ENCODE measurements at regions not wholly inside any gene's neighbourhood (a gene's known extent, or its start where the extent isn't known, plus 50 kb on each side); places are given as distances from the start of the nearest gene placed in this dataset.

GRCh38 chr12:84741031-84741430 lies 171.6 kb downstream of the SLC6A15 start:
- no peak for DNase-seq (ENCODE audit: low spot score)

GRCh38 chr12:84740602-84741001 lies 172.0 kb downstream of the SLC6A15 start:
- no peak for DNase-seq (ENCODE audit: low spot score)

GRCh38 chr12:84738481-84738972 lies 174.1 kb downstream of the SLC6A15 start:
- DNase-seq (ENCODE audit: low spot score): no peak

DNA sequence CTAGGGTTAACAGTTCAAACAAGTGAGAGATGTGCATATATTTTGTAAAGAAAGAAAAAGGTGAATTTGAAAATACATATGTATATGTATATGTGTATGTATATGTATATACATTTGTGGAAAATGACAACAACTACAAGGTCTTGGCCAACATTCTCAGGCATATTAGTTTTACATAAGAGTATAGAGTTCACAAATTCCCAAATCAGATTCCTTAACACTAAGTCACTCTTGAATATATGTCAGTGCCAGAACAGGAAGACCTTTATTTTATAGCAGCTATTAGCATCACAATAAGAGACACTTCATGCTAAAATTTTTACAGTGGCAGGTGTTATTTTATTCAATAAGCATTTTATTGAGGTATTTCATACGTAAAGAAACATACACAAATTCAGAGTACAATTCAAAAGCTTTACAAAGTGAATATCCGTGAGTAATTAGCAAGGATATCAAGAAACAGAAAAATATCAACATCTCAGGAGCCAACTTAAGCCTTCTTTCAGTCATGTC lies 179.7 kb downstream of the SLC6A15 start:
- DNase-seq (ENCODE audit: low spot score): no peak

DNA sequence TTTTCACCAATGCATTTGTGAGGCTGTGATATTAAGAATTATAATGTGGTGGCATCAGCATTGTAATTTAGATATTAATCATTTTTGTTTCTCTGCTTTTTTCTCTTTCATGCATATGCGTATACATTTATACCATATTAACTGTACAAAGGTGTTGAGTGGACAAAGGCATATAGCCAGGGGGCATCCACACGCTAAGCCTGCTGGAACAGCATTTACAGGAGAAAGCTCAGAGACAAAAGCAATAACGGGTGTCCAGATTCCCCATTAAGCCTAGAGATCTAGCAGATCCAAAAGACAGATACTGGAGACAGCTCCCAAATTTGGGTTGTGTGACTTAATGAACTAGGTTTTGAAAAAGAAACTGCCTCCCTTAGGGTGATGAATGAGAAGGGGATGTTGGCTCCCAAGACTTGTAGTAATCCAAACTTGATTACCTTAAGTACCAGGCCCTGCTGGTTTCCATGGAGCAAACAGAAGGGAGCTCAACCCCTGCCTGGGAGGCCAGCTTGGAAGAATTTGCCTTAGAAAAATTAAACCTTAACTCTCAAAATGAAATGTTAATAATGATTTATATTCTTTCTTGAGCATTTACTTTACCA lies 181.9 kb downstream of the SLC6A15 start:
- DNase-seq (ENCODE audit: low spot score): no peak

GRCh38 chr12:84727961-84728360 lies 184.6 kb downstream of the SLC6A15 start:
- no peak for DNase-seq (ENCODE audit: low spot score)

- no peak for DNase-seq (ENCODE audit: low spot score)
Measured at GRCh38 chr12:84726780-84727179, 185.8 kb downstream of the SLC6A15 start.

GRCh38 chr12:84723988-84724387 lies 188.6 kb downstream of the SLC6A15 start:
- DNase-seq (ENCODE audit: low spot score): no peak

- no peak for DNase-seq (ENCODE audit: low spot score)
Measured at GRCh38 chr12:84719997-84720396, 192.6 kb downstream of the SLC6A15 start.

GRCh38 chr12:84718906-84719305 lies 193.7 kb downstream of the SLC6A15 start:
- no peak for DNase-seq (ENCODE audit: low spot score)

- no peak for DNase-seq (ENCODE audit: low spot score)
Measured at GRCh38 chr12:84712747-84713146, 199.9 kb downstream of the SLC6A15 start.

GRCh38 chr12:84706374-84706773 lies 206.2 kb downstream of the SLC6A15 start:
- DNase-seq (ENCODE audit: low spot score): no peak

- DNase-seq (ENCODE audit: low spot score): no peak
Measured at GRCh38 chr12:84704856-84705255, 207.7 kb downstream of the SLC6A15 start.

DNA sequence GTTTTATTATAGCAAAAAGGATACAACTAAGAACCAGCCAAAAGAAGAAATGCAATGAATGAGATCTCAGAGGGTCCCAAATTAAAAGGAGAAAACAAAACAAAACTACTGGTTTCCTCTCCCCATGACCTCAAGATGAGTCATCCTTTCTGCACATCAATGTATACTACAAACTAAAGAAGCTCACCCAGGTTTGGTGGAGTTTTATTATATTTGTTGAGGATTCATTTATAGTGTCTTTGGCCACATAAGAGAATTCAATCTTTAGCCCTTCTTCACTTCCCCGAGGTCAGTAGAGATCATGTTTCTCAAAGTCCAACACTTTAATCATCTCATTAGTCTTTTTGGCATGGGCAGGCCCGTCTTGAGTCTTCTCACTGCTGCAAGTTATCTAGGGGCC lies 210.6 kb downstream of the SLC6A15 start:
- no peak for DNase-seq (ENCODE audit: low spot score)

DNA sequence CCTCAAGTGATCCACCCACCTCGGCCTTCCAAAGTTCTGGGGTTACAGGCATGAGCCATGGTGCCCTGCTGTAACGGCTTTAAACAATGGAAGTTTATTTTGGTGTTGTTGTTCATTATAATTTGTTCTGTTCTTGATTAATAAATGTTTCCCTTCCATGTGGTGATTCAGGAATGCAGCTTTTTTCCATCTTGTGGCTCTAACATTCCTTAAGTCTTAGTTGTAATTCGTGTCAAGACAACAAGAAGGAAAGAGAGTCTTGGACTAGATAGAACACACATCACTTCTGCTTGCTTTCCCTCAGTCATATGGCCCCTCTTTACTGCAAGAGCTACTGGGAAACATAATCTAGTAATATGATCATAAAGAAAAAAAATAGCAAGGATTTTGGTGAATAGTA lies 211.6 kb downstream of the SLC6A15 start:
- DNase-seq (ENCODE audit: low spot score): no peak

DNA sequence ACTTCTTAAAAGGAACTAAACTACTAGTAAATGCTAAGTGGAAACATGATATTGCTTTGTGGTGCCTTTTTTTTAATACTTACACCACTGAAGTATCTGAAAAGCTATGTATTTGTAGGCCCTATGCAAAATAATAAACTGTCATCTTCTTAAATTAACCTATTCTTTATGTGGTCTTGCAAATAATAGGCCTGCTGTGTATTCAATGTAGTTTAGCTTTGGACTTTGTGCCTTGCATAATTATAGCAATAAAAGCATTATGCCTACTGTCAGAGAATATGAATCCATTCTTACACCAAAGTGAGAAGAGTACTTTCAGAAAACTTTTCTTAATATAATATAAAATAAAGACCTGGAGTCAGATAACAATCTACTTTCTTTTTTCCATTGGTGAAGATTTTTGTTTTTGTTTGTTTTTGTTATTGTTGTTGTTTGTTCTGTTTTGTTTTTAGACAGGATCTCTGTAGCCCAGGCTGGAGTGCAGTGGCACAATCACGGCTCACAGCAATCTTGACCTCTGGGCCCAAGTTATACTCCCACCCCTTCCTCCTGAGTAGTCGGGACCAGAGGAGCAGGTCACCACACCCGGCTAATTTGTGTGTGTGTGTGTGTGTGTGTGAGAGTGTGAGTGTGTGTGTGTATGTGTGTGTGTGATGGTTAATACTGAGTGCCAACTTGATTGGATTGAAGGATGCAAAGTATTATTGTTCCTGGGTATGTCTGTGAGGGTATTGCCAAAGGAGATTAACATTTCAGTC lies 213.8 kb downstream of the SLC6A15 start:
- no peak for DNase-seq (ENCODE audit: low spot score)

- DNase-seq (ENCODE audit: low spot score): no peak
Measured at GRCh38 chr12:84696908-84697540, 215.6 kb downstream of the SLC6A15 start.

- no peak for DNase-seq (ENCODE audit: low spot score)
Measured at GRCh38 chr12:84696281-84696680, 216.3 kb downstream of the SLC6A15 start.

- no peak for DNase-seq (ENCODE audit: low spot score)
Measured at GRCh38 chr12:84694116-84694515, 218.5 kb downstream of the SLC6A15 start.

GRCh38 chr12:84692071-84692470 lies 220.5 kb downstream of the SLC6A15 start:
- no peak for DNase-seq (ENCODE audit: low spot score)

GRCh38 chr12:84691266-84691665 lies 221.3 kb downstream of the SLC6A15 start:
- DNase-seq (ENCODE audit: low spot score): no peak

GRCh38 chr12:84689638-84690037 lies 223.0 kb downstream of the SLC6A15 start:
- no peak for DNase-seq (ENCODE audit: low spot score)

GRCh38 chr12:84685379-84685778 lies 227.2 kb downstream of the SLC6A15 start:
- DNase-seq (ENCODE audit: low spot score): no peak

Data from activated CD4-positive, alpha-beta T cell treated with anti-CD3 and anti-CD28 coated beads, Interleukin-2, Interleukin-4, amounts not matched to agents 100 ng/mL and 50 ng/mL, durations not matched to agents 16 hours and 8 hours (primary cell).